Fibroblast of lung (primary cell): ENCODE measurements at regions not wholly inside any gene's neighbourhood (a gene's known extent, or its start where the extent isn't known, plus 50 kb on each side); places are given as distances from the start of the nearest gene placed in this dataset.

Experiments
- DNase-seq, 2 donors: peaks; one replicate each; pipeline versions ENCODE4 v3.0.0 to v3.0.0-alpha.2; 2010; ENCODE audit warnings: low read depth in 2 of 2
- H2AFZ ChIP-seq: 2 replicates; pipeline ENCODE4 v1.5.1; 2012; ENCODE audit warnings: low read length, control low read depth, inconsistent platforms
- H3K27ac ChIP-seq: 2 replicates; pipeline ENCODE4 v1.5.1; 2011; ENCODE audit warnings: low read length, control low read depth; ENCODE audit not compliant: insufficient read depth
- H3K27me3 ChIP-seq: 2 replicates; pipeline ENCODE4 v1.5.1; 2011; ENCODE audit warnings: mild to moderate bottlenecking, low read length; ENCODE audit not compliant: control insufficient read depth, insufficient read depth
- H3K36me3 ChIP-seq: 2 replicates; pipeline ENCODE4 v1.5.1; 2011; ENCODE audit warnings: low read length; ENCODE audit not compliant: control insufficient read depth, insufficient read depth
- H3K4me1 ChIP-seq: 2 replicates; pipeline ENCODE4 v1.5.1; 2011; ENCODE audit warnings: low read length; ENCODE audit not compliant: control insufficient read depth, insufficient read depth; ENCODE audit errors: extremely low read depth
- H3K4me2 ChIP-seq: 2 replicates; pipeline ENCODE4 v1.5.1; 2011; ENCODE audit warnings: low read length, control low read depth; ENCODE audit not compliant: insufficient read depth; ENCODE audit errors: extremely low read depth
- H3K4me3 ChIP-seq, 4 experiments: fragments of 200-600 bp in 1 of 4; sonication (generic) in 1 of 4; replicated peaks in 1 of 4; 2 replicates each; pipeline ENCODE4 v1.5.1; 2011 to 2016; ENCODE audit warnings: low read length in 4 of 4, low read depth in 3 of 4, mild to moderate bottlenecking in 3 of 4, control low read depth in 2 of 4, inconsistent platforms in 1 of 4, mixed read lengths in 1 of 4; ENCODE audit not compliant: insufficient read depth in 1 of 4; ENCODE audit errors: control extremely low read depth in 1 of 4
- H3K79me2 ChIP-seq: 2 replicates; pipeline ENCODE4 v1.5.1; 2012; ENCODE audit warnings: mild to moderate bottlenecking, low read length, inconsistent platforms; ENCODE audit not compliant: control insufficient read depth, insufficient read depth
- H3K9ac ChIP-seq: 2 replicates; pipeline ENCODE4 v1.5.1; 2011; ENCODE audit warnings: mild to moderate bottlenecking, low read length, control low read depth; ENCODE audit not compliant: insufficient read depth
- H3K9me3 ChIP-seq: 2 replicates; pipeline ENCODE4 v1.5.1; 2012; ENCODE audit warnings: low read depth, low read length; ENCODE audit not compliant: control insufficient read depth, insufficient read depth
- H4K20me1 ChIP-seq: 2 replicates; pipeline ENCODE4 v1.5.1; 2011; ENCODE audit warnings: low read length; ENCODE audit not compliant: control insufficient read depth, insufficient read depth; ENCODE audit errors: extremely low read depth
- CTCF ChIP-seq, 2 donors: IDR thresholded peaks in 1 of 2; conservative IDR thresholded peaks in 1 of 2; 1 replicate in 1 of 2; 2 replicates in 1 of 2; pipeline ENCODE4 v1.5.1; 2011 to 2012; ENCODE audit warnings: low read length in 2 of 2, control low read depth in 1 of 2, inconsistent platforms in 1 of 2, low read depth in 1 of 2, mild to moderate bottlenecking in 1 of 2
- EZH2 ChIP-seq: IDR thresholded peaks from 2 replicates; pipeline ENCODE4 v1.5.1; 2012; ENCODE audit warnings: low read length, control low read depth, mild to moderate bottlenecking; ENCODE audit errors: missing control alignments

DNA sequence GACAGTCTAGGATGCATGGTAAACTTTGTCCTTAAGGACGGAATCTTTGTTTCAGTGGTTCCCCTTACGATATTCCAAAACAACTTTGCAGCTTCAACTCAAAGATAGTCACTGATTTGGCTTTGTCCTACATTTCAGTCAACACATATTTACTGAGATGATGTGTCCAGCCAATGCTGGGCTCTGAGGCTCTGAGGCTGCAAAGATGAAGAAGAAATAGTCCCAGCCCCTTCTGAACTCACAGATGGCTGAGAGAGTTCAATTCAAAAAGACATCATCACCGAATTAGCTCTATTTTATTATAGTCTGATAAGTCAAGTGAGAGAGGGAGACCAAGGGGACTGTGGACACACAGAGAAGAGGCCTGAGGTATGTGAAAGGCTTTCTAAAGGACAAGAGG lies 544.0 kb downstream of the ACTL7B start:
- no peak overlapping the region for H3K9ac ChIP-seq
- no peaks in the 10 kb centered on the region for H4K20me1 ChIP-seq
- no peaks in the 10 kb centered on the region for H3K4me1 ChIP-seq
- no peak overlapping the region for H3K4me3 ChIP-seq
- H3K27ac ChIP-seq, result no peak overlapping the region
- no peaks in the 10 kb centered on the region for H3K27me3 ChIP-seq
- TF ChIP-seq CTCF (conservative IDR thresholded peaks at IDR 0.05 in 1 of 2, IDR thresholded peaks at IDR 0.05 in 1 of 2; ENCODE audit: low read depth in 1 of 2, low read length in 2 of 2), result no peak
- H3K36me3 ChIP-seq, result no peaks in the 10 kb centered on the region
- DNase-seq, result no peak
- H2AFZ ChIP-seq, result no peak overlapping the region
- H3K9me3 ChIP-seq, result no peaks in the 10 kb centered on the region
- H3K79me2 ChIP-seq, result no peaks in the 10 kb centered on the region
- no peak overlapping the region for H3K4me2 ChIP-seq

- H2AFZ ChIP-seq, result no peak overlapping the region
- H3K4me2 ChIP-seq, result no peak overlapping the region
- H4K20me1 ChIP-seq, result no peaks in the 10 kb centered on the region
- H3K27ac ChIP-seq, result no peak overlapping the region
- no peaks in the 10 kb centered on the region for H3K9me3 ChIP-seq
- H3K9ac ChIP-seq, result no peak overlapping the region
- DNase-seq, result no peak
- TF ChIP-seq EZH2 (no peak), CTCF (conservative IDR thresholded peaks at IDR 0.05 in 1 of 2, IDR thresholded peaks at IDR 0.05 in 1 of 2; ENCODE audit: low read depth in 1 of 2, low read length in 2 of 2) (no peak)
- H3K4me1 ChIP-seq, result no peaks in the 10 kb centered on the region
- H3K27me3 ChIP-seq, result no peaks in the 10 kb centered on the region
- H3K4me3 ChIP-seq, result no peak overlapping the region
- no peaks in the 10 kb centered on the region for H3K79me2 ChIP-seq
- no peaks in the 10 kb centered on the region for H3K36me3 ChIP-seq
Measured at GRCh38 chr9:108310202-108310601, 545.6 kb downstream of the ACTL7B start.

DNA sequence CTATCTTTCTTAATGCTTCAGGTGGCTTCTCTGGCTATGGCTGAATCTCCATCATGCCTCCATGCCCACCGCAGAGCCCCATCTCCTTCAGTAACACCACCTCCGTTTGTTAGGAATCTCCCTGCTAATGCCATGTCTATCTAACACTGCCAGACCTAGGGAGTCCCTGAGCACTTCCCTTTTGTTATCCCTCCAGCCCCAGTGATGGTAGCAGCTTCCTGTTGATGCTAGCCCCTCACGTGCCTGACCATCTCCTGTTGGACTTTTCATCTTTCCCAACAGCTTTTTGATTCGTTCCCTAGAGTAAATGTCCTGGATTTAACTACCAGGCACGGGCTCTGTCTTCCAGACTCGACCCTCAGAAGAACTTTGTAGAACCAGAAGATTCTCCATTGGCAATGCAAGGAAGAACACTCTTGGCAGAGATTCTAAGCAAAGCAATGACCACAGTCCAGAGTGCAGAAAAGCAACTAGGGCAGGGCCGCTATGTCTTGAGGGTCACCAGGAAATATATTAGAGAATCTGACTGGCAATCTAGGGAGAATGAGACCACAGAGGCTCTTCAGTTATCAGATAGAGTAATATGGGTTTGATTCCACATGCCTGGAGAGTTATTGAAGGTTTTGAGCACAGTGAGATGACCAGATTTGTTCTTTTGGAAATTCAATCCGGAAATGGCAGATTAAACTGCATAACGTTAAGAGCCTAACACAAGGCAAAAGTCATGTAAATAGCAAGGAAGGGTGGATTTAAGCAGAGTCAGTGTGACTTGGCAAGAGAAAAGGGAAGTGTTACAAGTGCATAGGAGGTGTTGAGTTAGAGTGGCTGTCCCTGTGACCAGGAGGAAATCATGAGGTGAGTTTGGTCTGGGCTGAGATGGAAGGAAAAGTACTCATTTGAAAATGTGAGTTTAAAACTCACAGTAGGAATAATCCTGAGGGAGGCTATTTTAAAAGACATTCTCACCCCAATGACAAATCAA lies 555.2 kb downstream of the ACTL7B start:
- no peak overlapping the region for H3K9ac ChIP-seq
- no peaks in the 10 kb centered on the region for H3K27me3 ChIP-seq
- no peak overlapping the region for H3K27ac ChIP-seq
- H3K9me3 ChIP-seq, result no peaks in the 10 kb centered on the region
- no peaks in the 10 kb centered on the region for H3K4me1 ChIP-seq
- no peaks in the 10 kb centered on the region for H3K36me3 ChIP-seq
- H3K4me3 ChIP-seq, result no peak overlapping the region
- no peak for DNase-seq
- TF ChIP-seq EZH2, result no peak
- no peak for TF ChIP-seq CTCF (conservative IDR thresholded peaks at IDR 0.05 in 1 of 2, IDR thresholded peaks at IDR 0.05 in 1 of 2; ENCODE audit: low read depth in 1 of 2, low read length in 2 of 2)
- no peaks in the 10 kb centered on the region for H3K79me2 ChIP-seq
- no peak overlapping the region for H2AFZ ChIP-seq
- no peaks in the 10 kb centered on the region for H4K20me1 ChIP-seq
- H3K4me2 ChIP-seq, result no peak overlapping the region
